ENCODE measurements at regions not wholly inside any gene's neighbourhood (a gene's known extent, or its start where the extent isn't known, plus 50 kb on each side); places are given as distances from the start of the nearest gene placed in this dataset.

DNA sequence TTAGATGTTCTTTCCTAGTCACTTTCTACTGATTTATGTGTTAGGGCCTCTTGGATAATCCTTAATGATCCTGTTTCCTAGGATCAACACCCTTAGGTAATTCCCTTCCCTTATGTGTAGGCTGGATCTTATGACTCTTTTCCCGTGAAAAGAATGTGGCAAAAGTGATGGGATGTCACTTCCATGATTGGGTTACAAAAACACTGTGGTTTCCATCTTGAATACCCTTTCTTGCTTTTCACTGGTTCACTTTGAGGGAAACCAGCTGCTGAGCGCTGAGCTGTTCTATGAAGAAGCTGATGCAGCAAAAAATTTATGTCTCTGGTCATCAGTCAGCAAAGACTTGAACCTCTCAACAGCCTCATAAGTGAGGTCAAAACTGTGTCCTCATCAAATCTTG is 609.4 kb downstream of the OLFM4 start:
- TF ChIP-seq POLR2A (IDR thresholded peaks at IDR 0.05) (no peak), POLR2AphosphoS5 (IDR thresholded peaks at IDR 0.05) (no peak), EP300 (IDR thresholded peaks at IDR 0.05) (no peak)
- TF ChIP-seq, protein P1, sequence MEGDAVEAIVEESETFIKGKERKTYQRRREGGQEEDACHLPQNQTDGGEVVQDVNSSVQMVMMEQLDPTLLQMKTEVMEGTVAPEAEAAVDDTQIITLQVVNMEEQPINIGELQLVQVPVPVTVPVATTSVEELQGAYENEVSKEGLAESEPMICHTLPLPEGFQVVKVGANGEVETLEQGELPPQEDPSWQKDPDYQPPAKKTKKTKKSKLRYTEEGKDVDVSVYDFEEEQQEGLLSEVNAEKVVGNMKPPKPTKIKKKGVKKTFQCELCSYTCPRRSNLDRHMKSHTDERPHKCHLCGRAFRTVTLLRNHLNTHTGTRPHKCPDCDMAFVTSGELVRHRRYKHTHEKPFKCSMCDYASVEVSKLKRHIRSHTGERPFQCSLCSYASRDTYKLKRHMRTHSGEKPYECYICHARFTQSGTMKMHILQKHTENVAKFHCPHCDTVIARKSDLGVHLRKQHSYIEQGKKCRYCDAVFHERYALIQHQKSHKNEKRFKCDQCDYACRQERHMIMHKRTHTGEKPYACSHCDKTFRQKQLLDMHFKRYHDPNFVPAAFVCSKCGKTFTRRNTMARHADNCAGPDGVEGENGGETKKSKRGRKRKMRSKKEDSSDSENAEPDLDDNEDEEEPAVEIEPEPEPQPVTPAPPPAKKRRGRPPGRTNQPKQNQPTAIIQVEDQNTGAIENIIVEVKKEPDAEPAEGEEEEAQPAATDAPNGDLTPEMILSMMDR (IDR thresholded peaks at IDR 0.05) = no peak

DNA sequence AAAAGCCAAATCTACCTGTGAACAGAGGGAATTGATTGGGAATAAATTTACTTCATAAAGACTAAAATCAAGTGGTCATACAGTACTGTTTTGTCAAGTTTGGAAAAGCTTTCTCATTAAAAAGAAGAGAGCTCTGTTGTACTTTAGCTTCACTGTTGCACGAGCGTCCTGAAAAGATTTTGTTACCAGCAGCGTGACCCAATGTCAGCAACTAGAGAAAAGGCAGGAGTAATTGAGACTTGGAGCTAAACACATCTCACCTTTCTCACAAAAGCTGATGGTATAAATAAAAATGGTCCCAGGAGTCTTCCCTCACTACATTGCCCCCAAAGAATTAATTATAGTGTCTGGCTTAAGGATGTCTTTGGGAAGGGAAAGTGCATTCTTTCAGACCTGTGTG is 613.7 kb downstream of the OLFM4 start:
- Histone ChIP-seq H3K9me3 (no peaks in the 10 kb centered on the region), H3K27ac (no peak overlapping the region), H3K4me3 (no peak overlapping the region), H3K27me3 (no peaks in the 10 kb centered on the region), H3K4me1 (no peaks in the 10 kb centered on the region), H3K36me3 (no peaks in the 10 kb centered on the region)
- intact Hi-C loops (cut with DNase I; ENCODE audit: low total_unique reads) = no loop called here
- no peak for DNase-seq
- WGBS, 5 donors = 42 to 59% (median 50%) methylated on average over 3 of the region's 3 CpGs
- TF ChIP-seq, protein P1 (IDR thresholded peaks at IDR 0.05) = no peak

More for the DNA sequence above, 609.4 kb downstream of the OLFM4 start:
- no peaks in the 10 kb centered on the region for H3K4me1 ChIP-seq
- intact Hi-C loops (cut with DNase I; ENCODE audit: low total_unique reads) = no loop called here
- no peak overlapping the region for H3K27ac ChIP-seq
- no peaks in the 10 kb centered on the region for H3K27me3 ChIP-seq
- WGBS, 5 donors = 62 to 77% (median 69%) methylated on average over 2 of the region's 2 CpGs
- no peaks in the 10 kb centered on the region for H3K36me3 ChIP-seq
- no peak for DNase-seq
- H3K9me3 ChIP-seq = no peaks in the 10 kb centered on the region
- H3K4me3 ChIP-seq = no peak overlapping the region

DNA sequence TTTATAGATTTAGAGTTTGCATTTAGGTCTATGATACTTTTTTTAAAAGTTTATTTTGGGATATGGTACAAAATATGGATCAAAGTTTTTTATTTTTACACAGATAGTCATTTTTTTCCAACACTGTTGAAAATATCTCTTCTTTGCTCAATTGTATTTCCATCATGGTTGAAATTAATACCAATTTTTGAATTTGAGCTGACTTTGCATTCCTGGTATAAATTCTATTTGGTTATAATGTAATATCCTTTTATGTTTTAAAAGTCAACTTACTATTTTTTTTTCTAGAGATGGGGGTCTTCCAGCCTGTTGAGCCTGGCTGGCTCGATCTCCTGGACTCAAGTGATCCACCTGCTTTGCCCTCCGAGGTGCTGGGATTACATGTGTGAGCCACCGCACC is 620.1 kb downstream of the OLFM4 start:
- 74 to 79% (median 78%) methylated on average over 3 of the region's 3 CpGs for WGBS, 5 donors
- no peaks in the 10 kb centered on the region for H3K9me3 ChIP-seq
- H3K36me3 ChIP-seq = no peaks in the 10 kb centered on the region
- no peaks in the 10 kb centered on the region for H3K4me1 ChIP-seq
- H3K27ac ChIP-seq = no peak overlapping the region
- intact Hi-C loops (cut with DNase I; ENCODE audit: low total_unique reads) = no loop called here
- TF ChIP-seq, protein P1 (IDR thresholded peaks at IDR 0.05) = no peak
- no peak for TF ChIP-seq EP300 (IDR thresholded peaks at IDR 0.05)
- TF ChIP-seq POLR2AphosphoS5 (IDR thresholded peaks at IDR 0.05) = no peak
- no peak for TF ChIP-seq POLR2A (IDR thresholded peaks at IDR 0.05)
- no peak overlapping the region for H3K4me3 ChIP-seq
- no peaks in the 10 kb centered on the region for H3K27me3 ChIP-seq
- DNase-seq = no peak

DNA sequence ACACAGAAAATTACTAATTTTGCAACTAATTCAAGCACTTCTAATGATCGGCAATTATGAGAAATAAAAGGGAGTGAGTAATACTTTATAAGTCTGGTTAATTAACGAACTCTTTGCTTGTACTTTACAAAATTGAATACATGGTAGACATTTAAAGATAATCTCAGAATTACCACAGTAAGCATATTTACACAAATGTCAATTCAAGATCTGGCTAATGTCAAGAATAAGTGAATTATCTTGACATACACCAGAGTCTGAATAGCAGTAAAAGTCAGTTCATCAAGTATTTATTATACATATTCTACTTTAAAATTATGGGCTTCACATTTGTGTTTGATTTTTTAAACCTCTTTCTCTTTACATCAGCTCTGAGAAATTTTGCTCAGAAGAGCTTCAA is 643.4 kb downstream of the OLFM4 start:
- DNase-seq = no peak
- TF ChIP-seq, protein P1 (IDR thresholded peaks at IDR 0.05) = no peak
- TF ChIP-seq EP300 (IDR thresholded peaks at IDR 0.05) (no peak), POLR2AphosphoS5 (IDR thresholded peaks at IDR 0.05) (no peak), POLR2A (IDR thresholded peaks at IDR 0.05) (no peak)
- no peaks in the 10 kb centered on the region for H3K9me3 ChIP-seq
- intact Hi-C loops (cut with DNase I; ENCODE audit: low total_unique reads) = no loop called here
- H3K27me3 ChIP-seq = no peaks in the 10 kb centered on the region
- no peak overlapping the region for H3K4me3 ChIP-seq
- 54 to 62% (median 61%) methylated on average over 2 of the region's 2 CpGs for WGBS, 5 donors
- no peaks in the 10 kb centered on the region for H3K4me1 ChIP-seq
- no peaks in the 10 kb centered on the region for H3K36me3 ChIP-seq
- H3K27ac ChIP-seq = no peak overlapping the region
